Liver (tissue), 3 donors: ENCODE measurements at regions not wholly inside any gene's neighbourhood (a gene's known extent, or its start where the extent isn't known, plus 50 kb on each side); places are given as distances from the start of the nearest gene placed in this dataset.

ENCODE experiments used
- EGR1 ChIP-seq, 2 donors: IDR thresholded peaks; 2 replicates each; pipeline ENCODE4 v1.6.1; 2016 to 2018; ENCODE audit warnings: antibody characterized with exemption in 2 of 2, low read depth in 2 of 2
- FOXA1 ChIP-seq: IDR thresholded peaks from 2 replicates; pipeline ENCODE4 v1.6.1; 2016; ENCODE audit warnings: antibody characterized with exemption
- JUND ChIP-seq, 2 donors: IDR thresholded peaks; 2 replicates each; pipeline ENCODE4 v1.6.1; 2016; ENCODE audit warnings: antibody characterized with exemption in 2 of 2
- RAD21 ChIP-seq, 2 donors: IDR thresholded peaks; 2 replicates each; pipeline ENCODE4 v1.6.1; 2016; ENCODE audit warnings: antibody characterized with exemption in 2 of 2, mild to moderate bottlenecking in 2 of 2
- RXRA ChIP-seq, 2 donors: IDR thresholded peaks; 2 replicates each; pipeline ENCODE4 v1.6.1; 2017 to 2018; ENCODE audit warnings: antibody characterized with exemption in 2 of 2, mild to moderate bottlenecking in 1 of 2
- SP1 ChIP-seq: IDR thresholded peaks from 2 replicates; pipeline ENCODE4 v1.6.1; 2018; ENCODE audit warnings: antibody characterized with exemption, mild to moderate bottlenecking
- TAF1 ChIP-seq: conservative IDR thresholded peaks from 2 replicates; pipeline ENCODE4 v1.6.1; 2016; ENCODE audit warnings: antibody characterized with exemption, mild to moderate bottlenecking
- YY1 ChIP-seq: IDR thresholded peaks from 2 replicates; pipeline ENCODE4 v1.6.1; 2016; ENCODE audit warnings: antibody characterized with exemption, mild to moderate bottlenecking
- TF ChIP-seq, protein P1 (sequence below): IDR thresholded peaks from 2 replicates; pipeline ENCODE4 v1.6.1; 2016; ENCODE audit warnings: antibody characterized with exemption
- TF ChIP-seq, protein P2 (sequence below): fragments of 150-350 bp; IDR thresholded peaks from 2 replicates; pipeline ENCODE4 v1.5.1; 2017; ENCODE audit warnings: improper control_type of control experiment, low read depth, low read length; ENCODE audit not compliant: missing input control
- TF ChIP-seq, protein P3 (sequence below): IDR thresholded peaks from 2 replicates; pipeline ENCODE4 v1.6.1; 2016; ENCODE audit warnings: antibody characterized with exemption, mild to moderate bottlenecking
- TF ChIP-seq, protein P4 (sequence below): IDR thresholded peaks from 2 replicates; pipeline ENCODE4 v1.6.1; 2016; ENCODE audit warnings: antibody characterized with exemption
- donor health status: healthy.
- donor health status: healthy.

DNA sequence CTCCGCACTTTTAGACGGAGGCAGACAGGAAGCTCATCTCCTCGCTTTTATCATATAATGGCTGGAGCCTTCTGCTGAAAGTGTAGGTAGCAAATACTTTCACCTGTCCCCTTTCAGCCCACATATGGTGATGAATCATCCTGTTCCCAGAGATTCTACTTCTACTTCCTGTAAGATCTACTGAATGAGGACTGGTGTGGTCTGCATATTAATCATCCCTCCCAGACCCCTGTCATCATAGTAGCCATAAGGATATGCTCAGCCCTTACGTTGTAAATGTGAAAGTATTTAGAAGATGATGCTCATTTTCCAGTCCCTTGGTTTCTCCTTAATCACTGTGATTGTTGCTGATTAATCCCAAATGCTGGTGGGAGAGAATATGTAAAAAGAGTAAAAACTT lies 268.2 kb upstream of the GRIP1 start:
- TF ChIP-seq EGR1 (IDR thresholded peaks at IDR 0.05; ENCODE audit: low read depth in 2 of 2) (no peak), RAD21 (IDR thresholded peaks at IDR 0.05) (no peak), TAF1 (no peak), RXRA (IDR thresholded peaks at IDR 0.05) (no peak), JUND (IDR thresholded peaks at IDR 0.05) (no peak), SP1 (no peak), YY1 (no peak), FOXA1 (no peak)
- TF ChIP-seq, protein P1, sequence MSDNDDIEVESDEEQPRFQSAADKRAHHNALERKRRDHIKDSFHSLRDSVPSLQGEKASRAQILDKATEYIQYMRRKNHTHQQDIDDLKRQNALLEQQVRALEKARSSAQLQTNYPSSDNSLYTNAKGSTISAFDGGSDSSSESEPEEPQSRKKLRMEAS, result no peak
- TF ChIP-seq, protein P2, sequence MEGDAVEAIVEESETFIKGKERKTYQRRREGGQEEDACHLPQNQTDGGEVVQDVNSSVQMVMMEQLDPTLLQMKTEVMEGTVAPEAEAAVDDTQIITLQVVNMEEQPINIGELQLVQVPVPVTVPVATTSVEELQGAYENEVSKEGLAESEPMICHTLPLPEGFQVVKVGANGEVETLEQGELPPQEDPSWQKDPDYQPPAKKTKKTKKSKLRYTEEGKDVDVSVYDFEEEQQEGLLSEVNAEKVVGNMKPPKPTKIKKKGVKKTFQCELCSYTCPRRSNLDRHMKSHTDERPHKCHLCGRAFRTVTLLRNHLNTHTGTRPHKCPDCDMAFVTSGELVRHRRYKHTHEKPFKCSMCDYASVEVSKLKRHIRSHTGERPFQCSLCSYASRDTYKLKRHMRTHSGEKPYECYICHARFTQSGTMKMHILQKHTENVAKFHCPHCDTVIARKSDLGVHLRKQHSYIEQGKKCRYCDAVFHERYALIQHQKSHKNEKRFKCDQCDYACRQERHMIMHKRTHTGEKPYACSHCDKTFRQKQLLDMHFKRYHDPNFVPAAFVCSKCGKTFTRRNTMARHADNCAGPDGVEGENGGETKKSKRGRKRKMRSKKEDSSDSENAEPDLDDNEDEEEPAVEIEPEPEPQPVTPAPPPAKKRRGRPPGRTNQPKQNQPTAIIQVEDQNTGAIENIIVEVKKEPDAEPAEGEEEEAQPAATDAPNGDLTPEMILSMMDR, result no peak
- TF ChIP-seq, protein P3, sequence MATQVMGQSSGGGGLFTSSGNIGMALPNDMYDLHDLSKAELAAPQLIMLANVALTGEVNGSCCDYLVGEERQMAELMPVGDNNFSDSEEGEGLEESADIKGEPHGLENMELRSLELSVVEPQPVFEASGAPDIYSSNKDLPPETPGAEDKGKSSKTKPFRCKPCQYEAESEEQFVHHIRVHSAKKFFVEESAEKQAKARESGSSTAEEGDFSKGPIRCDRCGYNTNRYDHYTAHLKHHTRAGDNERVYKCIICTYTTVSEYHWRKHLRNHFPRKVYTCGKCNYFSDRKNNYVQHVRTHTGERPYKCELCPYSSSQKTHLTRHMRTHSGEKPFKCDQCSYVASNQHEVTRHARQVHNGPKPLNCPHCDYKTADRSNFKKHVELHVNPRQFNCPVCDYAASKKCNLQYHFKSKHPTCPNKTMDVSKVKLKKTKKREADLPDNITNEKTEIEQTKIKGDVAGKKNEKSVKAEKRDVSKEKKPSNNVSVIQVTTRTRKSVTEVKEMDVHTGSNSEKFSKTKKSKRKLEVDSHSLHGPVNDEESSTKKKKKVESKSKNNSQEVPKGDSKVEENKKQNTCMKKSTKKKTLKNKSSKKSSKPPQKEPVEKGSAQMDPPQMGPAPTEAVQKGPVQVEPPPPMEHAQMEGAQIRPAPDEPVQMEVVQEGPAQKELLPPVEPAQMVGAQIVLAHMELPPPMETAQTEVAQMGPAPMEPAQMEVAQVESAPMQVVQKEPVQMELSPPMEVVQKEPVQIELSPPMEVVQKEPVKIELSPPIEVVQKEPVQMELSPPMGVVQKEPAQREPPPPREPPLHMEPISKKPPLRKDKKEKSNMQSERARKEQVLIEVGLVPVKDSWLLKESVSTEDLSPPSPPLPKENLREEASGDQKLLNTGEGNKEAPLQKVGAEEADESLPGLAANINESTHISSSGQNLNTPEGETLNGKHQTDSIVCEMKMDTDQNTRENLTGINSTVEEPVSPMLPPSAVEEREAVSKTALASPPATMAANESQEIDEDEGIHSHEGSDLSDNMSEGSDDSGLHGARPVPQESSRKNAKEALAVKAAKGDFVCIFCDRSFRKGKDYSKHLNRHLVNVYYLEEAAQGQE, result no peak
- TF ChIP-seq, protein P4, sequence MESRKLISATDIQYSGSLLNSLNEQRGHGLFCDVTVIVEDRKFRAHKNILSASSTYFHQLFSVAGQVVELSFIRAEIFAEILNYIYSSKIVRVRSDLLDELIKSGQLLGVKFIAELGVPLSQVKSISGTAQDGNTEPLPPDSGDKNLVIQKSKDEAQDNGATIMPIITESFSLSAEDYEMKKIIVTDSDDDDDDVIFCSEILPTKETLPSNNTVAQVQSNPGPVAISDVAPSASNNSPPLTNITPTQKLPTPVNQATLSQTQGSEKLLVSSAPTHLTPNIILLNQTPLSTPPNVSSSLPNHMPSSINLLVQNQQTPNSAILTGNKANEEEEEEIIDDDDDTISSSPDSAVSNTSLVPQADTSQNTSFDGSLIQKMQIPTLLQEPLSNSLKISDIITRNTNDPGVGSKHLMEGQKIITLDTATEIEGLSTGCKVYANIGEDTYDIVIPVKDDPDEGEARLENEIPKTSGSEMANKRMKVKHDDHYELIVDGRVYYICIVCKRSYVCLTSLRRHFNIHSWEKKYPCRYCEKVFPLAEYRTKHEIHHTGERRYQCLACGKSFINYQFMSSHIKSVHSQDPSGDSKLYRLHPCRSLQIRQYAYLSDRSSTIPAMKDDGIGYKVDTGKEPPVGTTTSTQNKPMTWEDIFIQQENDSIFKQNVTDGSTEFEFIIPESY, result no peak
